ENCODE measurements at regions not wholly inside any gene's neighbourhood (a gene's known extent, or its start where the extent isn't known, plus 50 kb on each side); places are given as distances from the start of the nearest gene placed in this dataset.

GRCh38 chr12:123100882-123101281, 50.0 kb downstream of the PITPNM2 start:
- Mint-ChIP-seq H3K4me1 (ENCODE audit: low read depth) (peaks cover 25% of the 10 kb centered on the region), H3K9me3 (no peaks in the 10 kb centered on the region), H3K27me3 (no peaks in the 10 kb centered on the region), H3K4me3 (no peak overlapping the region), H3K27ac (no peak overlapping the region), H3K36me3 (ENCODE audit: low read depth) (peaks cover 5% of the 10 kb centered on the region)
- CTCF ChIA-PET: interaction anchor here (1.0 kb wide), 1 partner anchor 26 kb away, joined by 4 read pairs; no protein-coding TSS in a partner anchor
- POLR2A ChIA-PET: no interaction called here
- DNase-seq: no peak
- no peak for TF ChIP-seq CTCF (IDR thresholded peaks at IDR 0.05)
- intact Hi-C loops (cut with micrococcal nuclease): no loop called here
- ATAC-seq: no peak

DNA sequence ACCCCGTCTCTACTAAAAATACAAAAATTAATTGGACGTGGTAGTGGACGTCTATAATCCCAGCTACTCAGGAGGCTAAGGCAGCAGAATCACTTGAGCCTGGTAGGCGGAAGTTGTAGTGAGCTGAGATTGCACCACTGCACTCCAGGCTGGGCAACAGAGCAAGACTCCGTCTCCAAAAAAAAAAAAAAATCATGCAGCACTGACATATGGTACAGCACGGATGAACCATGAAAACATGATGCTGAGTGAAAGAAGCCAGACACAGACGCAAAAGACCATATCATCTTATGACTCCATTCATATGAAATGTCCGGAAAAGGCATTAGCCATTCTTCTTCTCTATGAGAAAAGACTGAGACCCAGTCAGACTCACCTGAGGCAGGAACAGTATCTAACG, 50.4 kb downstream of the PITPNM2 start:
- ChIA-PET CTCF (no interaction called here), POLR2A (no interaction called here)
- intact Hi-C loops (cut with micrococcal nuclease): no loop called here
- no peak for TF ChIP-seq CTCF (IDR thresholded peaks at IDR 0.05)
- Mint-ChIP-seq H3K36me3 (ENCODE audit: low read depth) (peaks cover 5% of the 10 kb centered on the region), H3K9me3 (no peaks in the 10 kb centered on the region), H3K27me3 (no peaks in the 10 kb centered on the region), H3K27ac (no peak overlapping the region), H3K4me1 (ENCODE audit: low read depth) (peaks cover 21% of the 10 kb centered on the region), H3K4me3 (no peak overlapping the region)
- ATAC-seq (no peak), DNase-seq (no peak)

GRCh38 chr12:123099560-123100192, 51.2 kb downstream of the PITPNM2 start:
- H3K4me1 Mint-ChIP-seq (ENCODE audit: low read depth): peaks cover 13% of the 10 kb centered on the region
- H3K36me3 Mint-ChIP-seq (ENCODE audit: low read depth): peaks cover 5% of the 10 kb centered on the region
- DNase-seq (no peak), ATAC-seq (no peak)
- ChIA-PET CTCF (no interaction called here), POLR2A (interaction anchor here (1.0 to 1.2 kb wide), 3 partner anchors 17 to 24 kb away, joined by 3 to 4 read pairs (median 3); no protein-coding TSS in a partner anchor)
- H3K27ac Mint-ChIP-seq: no peak overlapping the region
- no peaks in the 10 kb centered on the region for H3K27me3 Mint-ChIP-seq
- intact Hi-C loops (cut with micrococcal nuclease): no loop called here
- TF ChIP-seq CTCF (IDR thresholded peaks at IDR 0.05): no peak
- no peak overlapping the region for H3K4me3 Mint-ChIP-seq
- no peaks in the 10 kb centered on the region for H3K9me3 Mint-ChIP-seq

DNA sequence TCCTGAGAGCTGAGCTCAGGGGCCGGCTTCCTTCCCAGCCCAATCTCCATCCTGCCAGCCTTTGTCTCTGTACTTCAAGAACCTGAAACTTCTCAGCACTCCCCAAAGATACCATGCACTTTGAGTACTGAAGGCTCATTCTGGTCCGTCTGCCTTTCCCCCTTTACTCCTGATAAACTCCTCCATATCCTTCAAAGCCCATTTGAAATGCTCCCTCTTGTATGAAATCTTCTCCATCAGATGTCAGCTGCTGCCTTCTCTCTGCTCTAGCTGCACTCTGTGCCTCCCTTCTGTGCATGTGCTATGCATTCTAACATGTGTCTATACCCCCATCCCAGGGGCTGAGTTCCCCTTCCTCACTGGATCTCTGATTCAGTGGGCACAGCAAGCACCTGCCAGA, 52.1 kb downstream of the PITPNM2 start:
- POLR2A ChIA-PET: interaction anchor here (1.0 to 1.2 kb wide), 3 partner anchors 17 to 23 kb away, joined by 3 to 4 read pairs (median 3); no protein-coding TSS in a partner anchor
- no peaks in the 10 kb centered on the region for H3K9me3 Mint-ChIP-seq

More for the DNA sequence above, 52.1 kb downstream of the PITPNM2 start:
- intact Hi-C loops (cut with micrococcal nuclease): no loop called here
- peaks cover 10% of the 10 kb centered on the region for H3K4me1 Mint-ChIP-seq (ENCODE audit: low read depth)
- TF ChIP-seq CTCF (IDR thresholded peaks at IDR 0.05): no peak
- CTCF ChIA-PET: no interaction called here
- H3K27me3 Mint-ChIP-seq: no peaks in the 10 kb centered on the region
- H3K4me3 Mint-ChIP-seq: no peak overlapping the region
- ATAC-seq: no peak
- no peak overlapping the region for H3K27ac Mint-ChIP-seq
- no peak for DNase-seq
- H3K36me3 Mint-ChIP-seq (ENCODE audit: low read depth): peaks cover 2% of the 10 kb centered on the region

All from activated CD8-positive, alpha-beta T cell treated with anti-CD3 and anti-CD28 coated beads for 36 hours (primary cell).